ENCODE measurements at regions not wholly inside any gene's neighbourhood (a gene's known extent, or its start where the extent isn't known, plus 50 kb on each side); places are given as distances from the start of the nearest gene placed in this dataset.
"Not testable (repeated sequence)": the region's sequence is repeated elsewhere in the genome, so short reads cannot be mapped to it uniquely, and the experiment has no call there.

GRCh38 chr15:79756365-79756764, 140.4 kb downstream of the MTHFS start:
- no peak for DNase-seq

GRCh38 chr15:79765081-79765480, 131.7 kb downstream of the MTHFS start:
- DNase-seq = no peak

GRCh38 chr15:79769069-79769481, 127.7 kb downstream of the MTHFS start:
- no peak for DNase-seq

GRCh38 chr15:79769933-79770759, 126.7 kb downstream of the MTHFS start:
- no peak for DNase-seq

- no peak for DNase-seq
Measured at GRCh38 chr15:79773128-79773527, 123.7 kb downstream of the MTHFS start.

- DNase-seq = no peak
Measured at GRCh38 chr15:79775821-79776220, 121.0 kb downstream of the MTHFS start.

GRCh38 chr15:79777916-79778315, 118.9 kb downstream of the MTHFS start:
- no peak for DNase-seq

- no peak for DNase-seq
Measured at GRCh38 chr15:79778378-79778990, 118.3 kb downstream of the MTHFS start.

- no peak for DNase-seq
Measured at GRCh38 chr15:79779746-79780145, 117.1 kb downstream of the MTHFS start.

- DNase-seq = not testable (repeated sequence)
Measured at GRCh38 chr15:79782307-79782706, 114.5 kb downstream of the MTHFS start.

Measured in muscle of arm (tissue), 1 donor.